ENCODE measurements at regions not wholly inside any gene's neighbourhood (a gene's known extent, or its start where the extent isn't known, plus 50 kb on each side); places are given as distances from the start of the nearest gene placed in this dataset.

- Histone ChIP-seq H3K4me2 (0 out of 2 replicates have a peak overlapping the region, but pooled peaks have one; percentile 14), H3K9ac (no peak overlapping the region), H3K27me3 (ENCODE audit: insufficient read depth) (no peaks in the 10 kb centered on the region), H4K20me1 (ENCODE audit: insufficient read depth) (no peaks in the 10 kb centered on the region), H3K9me3 (no peaks in the 10 kb centered on the region), H2AFZ (ENCODE audit: low read depth) (no peak overlapping the region), H3K36me3 (replicated peaks in 1 of 2; ENCODE audit: control insufficient read depth in 1 of 2, insufficient read depth in 2 of 2, low read length in 1 of 2) (no peaks in the 10 kb centered on the region), H3F3A (replicated peaks; ENCODE audit: insufficient read depth) (peaks cover 38% of the 10 kb centered on the region), H3K4me3 (ENCODE audit: low read depth in 2 of 2, low read length in 1 of 2) (no peak overlapping the region), H3K9me2 (0 out of 2 replicates have a peak, but pooled peaks cover 6% of the 10 kb centered on the region), H3K27ac (ENCODE audit: low read depth in 2 of 2, low read length in 1 of 2) (peak overlapping the region in 1 of 2 experiments; percentile 59; a peak in 1 of 4 replicates), H3K4me1 (ENCODE audit: control insufficient read depth in 1 of 2, insufficient read depth in 2 of 2, low read depth in 1 of 2, low read length in 1 of 2) (peaks cover 0 to 20% of the 10 kb centered on the region in 2 experiments; a peak in 2 of 4 replicates), H3K79me2 (ENCODE audit: insufficient read depth) (no peaks in the 10 kb centered on the region)
- CTCF ChIA-PET: no interaction called here
- no peak for DNase-seq
- POLR2A ChIA-PET: no interaction called here
- TF ChIP-seq RAD21 (IDR thresholded peaks at IDR 0.05; ENCODE audit: low read length): no peak
- TF ChIP-seq TEAD4 (IDR thresholded peaks at IDR 0.05; ENCODE audit: borderline replicate concordance, insufficient read depth): peak; percentile 3; the same call in 1 of the 2 replicates
- WGBS (ENCODE audit: low lambda C conversion rate): 85% methylated on average over 2 of the region's 2 CpGs
These were observed 69.5 kb upstream of the ELL2 start for GRCh38 chr5:96031180-96031579.

GRCh38 chr5:96026406-96027041, 64.9 kb upstream of the ELL2 start:
- Histone ChIP-seq H3K9me3 (no peaks in the 10 kb centered on the region), H3K9ac (peak overlapping the region; percentile 44; the same call in 1 of the 2 replicates), H3K27me3 (ENCODE audit: insufficient read depth) (no peaks in the 10 kb centered on the region), H2AFZ (ENCODE audit: low read depth) (peak overlapping the region; percentile 64), H3F3A (replicated peaks; ENCODE audit: insufficient read depth) (peaks cover 47% of the 10 kb centered on the region), H3K4me3 (ENCODE audit: low read depth in 2 of 2, low read length in 1 of 2) (no peak overlapping the region), H3K4me1 (ENCODE audit: control insufficient read depth in 1 of 2, insufficient read depth in 2 of 2, low read depth in 1 of 2, low read length in 1 of 2) (peaks cover 0 to 45% of the 10 kb centered on the region in 2 experiments; a peak in 3 of 4 replicates), H3K79me2 (ENCODE audit: insufficient read depth) (no peaks in the 10 kb centered on the region), H3K36me3 (replicated peaks in 1 of 2; ENCODE audit: control insufficient read depth in 1 of 2, insufficient read depth in 2 of 2, low read length in 1 of 2) (no peaks in the 10 kb centered on the region), H3K9me2 (0 out of 2 replicates have a peak, but pooled peaks cover 6% of the 10 kb centered on the region), H4K20me1 (ENCODE audit: insufficient read depth) (no peaks in the 10 kb centered on the region), H3K27ac (ENCODE audit: low read depth in 2 of 2, low read length in 1 of 2) (peak overlapping the region in 1 of 2 experiments; percentile 69; a peak in 2 of 4 replicates), H3K4me2 (peak overlapping the region; percentile 48; the same call in 1 of the 2 replicates)
- POLR2A ChIA-PET: no interaction called here
- 19% methylated on average over 2 of the region's 2 CpGs for WGBS (ENCODE audit: low lambda C conversion rate)
- no peak for DNase-seq
- TF ChIP-seq REST (IDR thresholded peaks at IDR 0.05; ENCODE audit: low read depth, low read length): no peak
- TF ChIP-seq FOSL2 (IDR thresholded peaks at IDR 0.05; ENCODE audit: borderline replicate concordance, low read depth): peak; percentile 45; the same call in 1 of the 2 replicates
- TF ChIP-seq RCOR1 (IDR thresholded peaks at IDR 0.05; ENCODE audit: low read length): no peak
- TF ChIP-seq RXRA (IDR thresholded peaks at IDR 0.05; ENCODE audit: borderline replicate concordance, low read depth): peak; percentile 46; the same call in 1 of the 2 replicates
- peak in 1 of 2 experiments; percentile 66; a peak in 2 of 4 replicates for TF ChIP-seq EP300 (IDR thresholded peaks at IDR 0.05; ENCODE audit: borderline replicate concordance in 1 of 2, low read depth in 1 of 2, low read length in 1 of 2)
- no peak for TF ChIP-seq CTCF (IDR thresholded peaks at IDR 0.05)
- no peak for TF ChIP-seq TAF1 (IDR thresholded peaks at IDR 0.05; ENCODE audit: borderline replicate concordance, low read depth, low read length)
- peak; percentile 32; the same call in 1 of the 2 replicates for TF ChIP-seq TEAD4 (IDR thresholded peaks at IDR 0.05; ENCODE audit: borderline replicate concordance, insufficient read depth)
- TF ChIP-seq FOXM1 (IDR thresholded peaks at IDR 0.05; ENCODE audit: low read depth): peak; percentile 16; the same call in 1 of the 2 replicates
- TF ChIP-seq RAD21 (IDR thresholded peaks at IDR 0.05; ENCODE audit: low read length): no peak
- TF ChIP-seq POLR2AphosphoS5 (IDR thresholded peaks at IDR 0.05; ENCODE audit: low read depth, low read length): no peak
- peak; percentile 38; the same call in 1 of the 2 replicates for TF ChIP-seq JUND (IDR thresholded peaks at IDR 0.05)
- no peak for TF ChIP-seq CHD2 (IDR thresholded peaks at IDR 0.05; ENCODE audit: low read length, partially characterized antibody)
- TF ChIP-seq NRF1 (IDR thresholded peaks at IDR 0.05; ENCODE audit: low read depth, low read length): no peak
- peak; percentile 31; the same call in 1 of the 2 replicates for TF ChIP-seq TCF12 (IDR thresholded peaks at IDR 0.05)
- CTCF ChIA-PET: no interaction called here

Measured in SK-N-SH (cell line).